A673 (cell line): ENCODE measurements at regions not wholly inside any gene's neighbourhood (a gene's known extent, or its start where the extent isn't known, plus 50 kb on each side); places are given as distances from the start of the nearest gene placed in this dataset.

Experiments
- EZH2 ChIP-seq: fragments of 200-600 bp; sonication (generic); IDR thresholded peaks from 2 replicates; pipeline ENCODE4 v1.6.1; 2017; ENCODE audit warnings: borderline replicate concordance, low read depth, mild to moderate bottlenecking, mixed read lengths, antibody characterized with exemption, low read length; ENCODE audit not compliant: poor library complexity, severe bottlenecking
- TF ChIP-seq, protein P1 (sequence below): fragments of 300-800, 200-600 bp; sonication (generic); conservative IDR thresholded peaks from 2 replicates; pipeline ENCODE4 v1.5.1; 2017; ENCODE audit warnings: low read depth, mild to moderate bottlenecking, antibody characterized with exemption, low read length, moderate library complexity, mixed read lengths

DNA sequence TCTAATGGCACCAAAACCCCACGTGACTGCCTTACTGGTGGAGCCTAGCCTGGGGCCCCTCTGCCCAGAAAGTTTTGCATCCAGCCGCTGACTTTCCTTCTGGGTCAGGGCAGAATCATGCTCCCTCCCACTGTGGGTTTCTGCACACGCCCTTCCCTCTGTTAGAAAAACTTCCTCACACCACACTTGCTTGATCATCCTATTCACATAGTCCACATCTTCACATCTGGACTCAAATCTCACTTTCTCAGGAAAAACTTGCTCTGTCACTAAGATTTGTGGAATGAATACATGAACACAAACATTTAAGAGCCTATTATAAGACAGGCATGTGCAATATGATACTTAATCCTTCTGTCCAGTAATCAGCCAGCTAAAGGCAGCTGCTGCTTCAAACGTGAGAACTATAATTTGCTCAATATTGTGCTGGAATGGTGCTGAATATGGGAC, 274.7 kb downstream of the RND3 start:
- TF ChIP-seq, protein P1, sequence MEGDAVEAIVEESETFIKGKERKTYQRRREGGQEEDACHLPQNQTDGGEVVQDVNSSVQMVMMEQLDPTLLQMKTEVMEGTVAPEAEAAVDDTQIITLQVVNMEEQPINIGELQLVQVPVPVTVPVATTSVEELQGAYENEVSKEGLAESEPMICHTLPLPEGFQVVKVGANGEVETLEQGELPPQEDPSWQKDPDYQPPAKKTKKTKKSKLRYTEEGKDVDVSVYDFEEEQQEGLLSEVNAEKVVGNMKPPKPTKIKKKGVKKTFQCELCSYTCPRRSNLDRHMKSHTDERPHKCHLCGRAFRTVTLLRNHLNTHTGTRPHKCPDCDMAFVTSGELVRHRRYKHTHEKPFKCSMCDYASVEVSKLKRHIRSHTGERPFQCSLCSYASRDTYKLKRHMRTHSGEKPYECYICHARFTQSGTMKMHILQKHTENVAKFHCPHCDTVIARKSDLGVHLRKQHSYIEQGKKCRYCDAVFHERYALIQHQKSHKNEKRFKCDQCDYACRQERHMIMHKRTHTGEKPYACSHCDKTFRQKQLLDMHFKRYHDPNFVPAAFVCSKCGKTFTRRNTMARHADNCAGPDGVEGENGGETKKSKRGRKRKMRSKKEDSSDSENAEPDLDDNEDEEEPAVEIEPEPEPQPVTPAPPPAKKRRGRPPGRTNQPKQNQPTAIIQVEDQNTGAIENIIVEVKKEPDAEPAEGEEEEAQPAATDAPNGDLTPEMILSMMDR = no peak
- no peak for TF ChIP-seq EZH2
